B cell (primary cell): ENCODE measurements at regions not wholly inside any gene's neighbourhood (a gene's known extent, or its start where the extent isn't known, plus 50 kb on each side); places are given as distances from the start of the nearest gene placed in this dataset.

ENCODE experiments used
- ATAC-seq: fragments of 200-7000 bp; cut with Tn5 transposase; one replicate; pipeline ENCODE4 v1.10.0; 2021; ENCODE audit warnings: low read depth, mild to moderate bottlenecking, moderate number of reproducible peaks, moderate library complexity
- CTCF ChIA-PET: fragments of 350-600 bp; sonication (Branson Sonifier 250); formaldehyde crosslinking; loops from one replicate; lab custom pipeline; 2021; ENCODE audit warnings: antibody characterized with exemption, inconsistent platforms; lab: Charles Lee
- POLR2A ChIA-PET: fragments of 350-600 bp; sonication (Branson Sonifier 250); formaldehyde crosslinking; loops from one replicate; lab custom pipeline; 2021; ENCODE audit warnings: antibody characterized with exemption; lab: Charles Lee
- DNase-seq: peaks from one replicate; pipeline ENCODE4 v3.0.0; 2013
- H2AFZ ChIP-seq: 2 replicates; pipeline ENCODE4 v1.6.1; 2012; ENCODE audit warnings: mild to moderate bottlenecking, low read depth, low read length; ENCODE audit not compliant: insufficient read depth, poor library complexity, severe bottlenecking
- H3K27ac ChIP-seq, 2 donors: 1 replicate in 1 of 2; 2 replicates in 1 of 2; pipeline ENCODE4 v1.5.1; 2012 to 2013; ENCODE audit warnings: low read length in 2 of 2, mild to moderate bottlenecking in 2 of 2, moderate library complexity in 1 of 2
- H3K27me3 ChIP-seq, 4 experiments: fragments of 200-600 bp in 1 of 4; sonication (generic) in 1 of 4; replicated peaks in 1 of 4; 1 replicate in 2 of 4; 2 replicates in 2 of 4; pipeline versions ENCODE4 v1.6.1 to v1.7.0; 2013 to 2016; ENCODE audit warnings: low read length in 3 of 4, mild to moderate bottlenecking in 2 of 4, mixed read lengths in 1 of 4, moderate library complexity in 1 of 4; ENCODE audit not compliant: insufficient read depth in 4 of 4, control insufficient read depth in 3 of 4; ENCODE audit errors: control extremely low read depth in 1 of 4
- H3K36me3 ChIP-seq, 2 experiments: replicated peaks in 1 of 2; 1 replicate in 1 of 2; 2 replicates in 1 of 2; pipeline versions ENCODE4 v1.6.1 to v1.7.1; 2013; ENCODE audit warnings: low read length in 1 of 2; ENCODE audit not compliant: insufficient read depth in 2 of 2, control insufficient read depth in 1 of 2; ENCODE audit errors: control extremely low read depth in 1 of 2, extremely low read depth in 1 of 2
- H3K4me1 ChIP-seq, 2 donors: fragments of 200-600 bp in 1 of 2; sonication (generic) in 1 of 2; 1 replicate in 1 of 2; 2 replicates in 1 of 2; pipeline versions ENCODE4 v1.5.1 to v1.6.1; 2013 to 2017; ENCODE audit warnings: low read length in 2 of 2; ENCODE audit not compliant: control insufficient read depth in 2 of 2, insufficient read depth in 2 of 2
- H3K4me2 ChIP-seq: replicated peaks from 2 replicates; pipeline ENCODE3; 2012; ENCODE audit warnings: mild to moderate bottlenecking, low read depth, low read length; ENCODE audit not compliant: poor library complexity, severe bottlenecking
- H3K4me3 ChIP-seq, 5 experiments: fragments of 200-600 bp in 1 of 5; sonication (generic) in 1 of 5; 1 replicate in 3 of 5; 2 replicates in 2 of 5; pipeline versions ENCODE4 v1.5.1 to v1.7.0; 2011 to 2016; ENCODE audit warnings: low read length in 4 of 5, mild to moderate bottlenecking in 4 of 5, low read depth in 2 of 5, control low read depth in 1 of 5, moderate library complexity in 1 of 5; ENCODE audit not compliant: insufficient read depth in 1 of 5; ENCODE audit errors: control extremely low read depth in 1 of 5, extremely low read depth in 1 of 5
- H3K79me2 ChIP-seq: fragments of 200-600 bp; sonication (generic); one replicate; pipeline ENCODE4 v1.6.0; 2016; ENCODE audit warnings: low read length; ENCODE audit not compliant: control insufficient read depth, insufficient read depth
- H3K9ac ChIP-seq: fragments of 200-600 bp; sonication (generic); 2 replicates; pipeline ENCODE4 v1.6.1; 2017; ENCODE audit warnings: mild to moderate bottlenecking, low read length, moderate library complexity
- H3K9me3 ChIP-seq, 3 donors: one replicate each; pipeline versions ENCODE4 v1.6.1 to v1.7.1; 2013; ENCODE audit warnings: low read length in 2 of 3; ENCODE audit not compliant: control insufficient read depth in 2 of 3, insufficient read depth in 1 of 3; ENCODE audit errors: control extremely low read depth in 1 of 3
- H4K20me1 ChIP-seq: 2 replicates; pipeline ENCODE4 v1.6.0; 2012; ENCODE audit warnings: mild to moderate bottlenecking, low read length; ENCODE audit not compliant: insufficient read depth, control insufficient read depth, poor library complexity, severe bottlenecking
- H3K27ac Mint-ChIP-seq: one replicate; pipeline ENCODE4 v1.8.0; 2021; ENCODE audit warnings: mixed read lengths
- H3K27me3 Mint-ChIP-seq: one replicate; pipeline ENCODE4 v1.8.0; 2021; ENCODE audit warnings: mixed read lengths
- H3K4me1 Mint-ChIP-seq: one replicate; pipeline ENCODE4 v1.8.0; 2021; ENCODE audit warnings: mixed read lengths
- H3K4me3 Mint-ChIP-seq: one replicate; pipeline ENCODE4 v1.8.0; 2021; ENCODE audit warnings: mixed read lengths
- H3K9me3 Mint-ChIP-seq: one replicate; pipeline ENCODE4 v1.8.0; 2022; ENCODE audit warnings: mixed read lengths; ENCODE audit not compliant: insufficient read depth
- CTCF ChIP-seq: fragments of 200-600 bp; IDR thresholded peaks from one replicate; pipeline ENCODE4 v1.8.0; 2022; ENCODE audit warnings: antibody characterized with exemption, mild to moderate bottlenecking
- EZH2 ChIP-seq: IDR thresholded peaks from 2 replicates; pipeline ENCODE4 v1.6.1; 2012; ENCODE audit warnings: borderline replicate concordance, low read depth, mild to moderate bottlenecking, moderate library complexity, low read length; ENCODE audit not compliant: insufficient read depth, poor library complexity, severe bottlenecking
- WGBS: methylation state at CpG from one replicate; pipeline ENCODE4 v1.1.5; 2013; ENCODE audit warnings: missing lambda C conversion rate; ENCODE audit not compliant: insufficient coverage; 5-methylcytosine and 5-hydroxymethylcytosine counted together
- intact Hi-C: fragments of 100-400 bp; cut with micrococcal nuclease; formaldehyde crosslinking; loops from one replicate; pipeline ENCODE4 v1.10.0; 2022

DNA sequence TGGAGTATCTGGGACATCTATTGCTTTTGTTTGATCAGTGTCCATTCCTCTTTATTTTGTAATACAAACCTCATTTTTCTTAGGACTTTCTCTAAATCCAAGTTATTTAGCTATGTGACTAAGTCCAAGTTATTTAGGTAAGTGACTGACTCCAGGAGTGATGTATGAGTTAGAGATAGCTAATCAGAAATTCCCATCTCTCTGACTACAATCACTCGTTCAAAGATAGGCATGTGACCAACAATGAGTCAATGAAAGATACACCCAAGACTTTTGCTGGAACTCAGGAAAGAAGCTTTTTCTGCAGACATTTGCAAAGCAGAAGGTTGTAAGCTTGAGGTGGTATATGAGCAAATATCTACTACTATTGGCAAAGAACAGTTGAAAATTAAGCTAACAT is 72.5 kb upstream of the KCNIP4 start:
- Histone ChIP-seq H3K4me1 (no peaks in the 10 kb centered on the region), H3K9me3 (peaks cover 0 to 3% (median 0%) of the 10 kb centered on the region in 3 donors), H2AFZ (no peak overlapping the region), H3K4me3 (no peak overlapping the region), H3K4me2 (no peak overlapping the region), H3K9ac (no peak overlapping the region), H3K27me3 (no peaks in the 10 kb centered on the region), H3K79me2 (no peaks in the 10 kb centered on the region), H3K27ac (no peak overlapping the region), H3K36me3 (no peaks in the 10 kb centered on the region), H4K20me1 (no peaks in the 10 kb centered on the region)
- DNase-seq (no peak), ATAC-seq (no peak)
- WGBS, result no CpG with 5 or more reads among the region's 1 CpG
- ChIA-PET CTCF (no interaction called here), POLR2A (no interaction called here)
- H3K9me3 Mint-ChIP-seq, result no peaks in the 10 kb centered on the region
- H3K4me3 Mint-ChIP-seq, result no peak overlapping the region
- no peaks in the 10 kb centered on the region for H3K4me1 Mint-ChIP-seq
- H3K27me3 Mint-ChIP-seq, result no peaks in the 10 kb centered on the region
- no peak overlapping the region for H3K27ac Mint-ChIP-seq
- no peak for TF ChIP-seq EZH2
- no peak for TF ChIP-seq CTCF
- intact Hi-C loops, result no loop called here

- ATAC-seq, result no peak
- Histone ChIP-seq H3K9ac (no peak overlapping the region), H3K79me2 (no peaks in the 10 kb centered on the region), H2AFZ (no peak overlapping the region), H4K20me1 (no peaks in the 10 kb centered on the region), H3K4me2 (no peak overlapping the region), H3K4me1 (no peaks in the 10 kb centered on the region), H3K27me3 (no peaks in the 10 kb centered on the region), H3K4me3 (no peak overlapping the region), H3K27ac (no peak overlapping the region), H3K36me3 (no peaks in the 10 kb centered on the region), H3K9me3 (peaks cover 0 to 3% (median 0%) of the 10 kb centered on the region in 3 donors)
- no peaks in the 10 kb centered on the region for H3K4me1 Mint-ChIP-seq
- no peaks in the 10 kb centered on the region for H3K9me3 Mint-ChIP-seq
- DNase-seq, result no peak
- TF ChIP-seq CTCF (no peak), EZH2 (no peak)
- no peak overlapping the region for H3K27ac Mint-ChIP-seq
- no peak overlapping the region for H3K4me3 Mint-ChIP-seq
- intact Hi-C loops, result no loop called here
- POLR2A ChIA-PET, result no interaction called here
- no peaks in the 10 kb centered on the region for H3K27me3 Mint-ChIP-seq
- CTCF ChIA-PET, result no interaction called here
Measured at GRCh38 chr4:22020129-22020528, 71.6 kb upstream of the KCNIP4 start.
